ENCODE measurements at regions not wholly inside any gene's neighbourhood (a gene's known extent, or its start where the extent isn't known, plus 50 kb on each side); places are given as distances from the start of the nearest gene placed in this dataset.

DNA sequence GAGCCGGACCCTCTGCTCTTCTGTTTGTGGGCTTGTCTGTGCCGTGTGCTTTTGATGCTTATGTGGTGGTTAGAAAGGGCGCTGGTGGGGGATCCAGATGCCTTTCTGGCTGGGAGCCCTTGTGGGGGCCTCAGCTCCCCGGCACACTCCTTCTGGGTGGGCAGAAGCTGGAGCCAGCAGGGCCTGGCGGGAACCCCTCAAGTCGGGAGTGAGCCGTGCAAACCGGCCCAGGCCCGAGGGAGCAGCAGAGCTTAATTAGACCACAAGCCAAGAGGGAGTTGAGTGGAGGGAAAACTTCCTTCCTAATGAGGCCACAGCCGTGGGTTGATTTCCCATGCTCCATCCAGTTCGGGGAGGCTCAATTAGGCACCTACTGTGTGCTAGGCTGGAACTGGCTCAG lies 76.0 kb upstream of the RNU6ATAC start:
- no peak for TF ChIP-seq POLR2A (IDR thresholded peaks at IDR 0.05)
- TF ChIP-seq POLR2AphosphoS5 (IDR thresholded peaks at IDR 0.05), result no peak

Measured in sigmoid colon (tissue), 4 donors.